ENCODE measurements at regions not wholly inside any gene's neighbourhood (a gene's known extent, or its start where the extent isn't known, plus 50 kb on each side); places are given as distances from the start of the nearest gene placed in this dataset.

- DNase-seq (ENCODE audit: low spot score), result no peak
Observed at GRCh38 chr1:96281491-96281890, 440.1 kb upstream of the PTBP2 start.

- DNase-seq (ENCODE audit: low spot score), result no peak
Observed at GRCh38 chr1:96290033-96290432, 431.6 kb upstream of the PTBP2 start.

DNA sequence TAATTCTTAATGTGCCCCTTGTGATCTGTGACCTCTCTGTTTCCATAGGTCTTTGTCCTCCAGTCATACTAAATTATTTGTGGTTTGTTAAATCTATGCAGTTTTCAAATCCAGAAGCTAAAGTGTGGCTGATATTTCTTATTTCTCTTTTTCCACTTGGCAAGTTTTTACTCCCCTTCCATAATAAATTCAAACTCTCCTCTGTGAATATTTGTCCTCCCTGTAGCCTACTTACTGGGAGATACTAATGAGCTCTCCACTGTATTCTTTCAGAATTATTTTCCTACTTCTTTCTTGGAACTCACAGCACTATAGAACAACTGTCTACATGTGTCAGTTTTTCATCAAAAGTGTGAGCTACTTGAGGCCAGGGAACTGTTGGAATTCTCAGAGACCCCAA lies 430.8 kb upstream of the PTBP2 start:
- DNase-seq (ENCODE audit: low spot score), result no peak

DNA sequence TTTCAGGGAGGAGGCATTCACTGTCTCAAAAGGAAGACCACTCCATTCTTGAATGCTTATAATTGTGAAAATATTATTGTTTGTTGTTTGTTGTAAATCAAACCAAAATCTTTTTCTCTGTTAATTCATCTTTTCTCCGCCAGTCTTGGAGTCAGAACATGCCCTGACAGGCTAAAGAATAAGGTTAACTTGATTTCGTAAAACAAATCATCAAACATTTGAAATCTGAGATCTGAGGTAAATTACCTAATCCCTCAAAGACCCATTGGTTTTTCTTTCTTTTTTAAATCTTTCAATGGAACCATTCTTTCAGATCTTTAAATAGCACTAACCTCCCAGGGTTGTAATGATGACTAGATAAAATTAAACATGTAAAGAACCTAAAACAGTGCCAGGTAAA lies 430.1 kb upstream of the PTBP2 start:
- DNase-seq (ENCODE audit: low spot score), result no peak

- DNase-seq (ENCODE audit: low spot score), result no peak
Observed at GRCh38 chr1:96292141-96292540, 429.4 kb upstream of the PTBP2 start.

- no peak for DNase-seq (ENCODE audit: low spot score)
Observed at GRCh38 chr1:96296991-96297390, 424.6 kb upstream of the PTBP2 start.

- DNase-seq (ENCODE audit: low spot score), result no peak
Observed at GRCh38 chr1:96306809-96307560, 414.6 kb upstream of the PTBP2 start.

- no peak for DNase-seq (ENCODE audit: low spot score)
Observed at GRCh38 chr1:96308314-96308713, 413.3 kb upstream of the PTBP2 start.

DNA sequence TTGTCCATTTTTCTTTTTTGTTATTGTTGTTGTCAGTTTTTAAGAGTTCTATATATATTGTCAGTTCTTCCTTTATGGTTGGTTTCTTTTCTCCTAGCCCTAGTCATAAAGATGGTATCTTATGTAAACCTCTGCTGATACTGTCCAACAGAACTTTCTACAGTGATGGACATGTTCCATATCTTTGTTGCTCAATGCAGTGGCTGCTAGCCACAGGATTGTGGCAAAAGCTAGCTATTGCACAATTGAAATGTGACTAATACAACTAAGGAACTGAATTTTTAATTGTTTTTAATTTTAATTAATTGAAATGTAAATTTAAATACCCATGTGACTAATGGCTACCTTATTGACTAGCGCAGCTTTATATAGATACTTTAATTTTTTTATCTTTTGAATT lies 411.8 kb upstream of the PTBP2 start:
- peak; percentile 19 for DNase-seq (ENCODE audit: low spot score)

DNA sequence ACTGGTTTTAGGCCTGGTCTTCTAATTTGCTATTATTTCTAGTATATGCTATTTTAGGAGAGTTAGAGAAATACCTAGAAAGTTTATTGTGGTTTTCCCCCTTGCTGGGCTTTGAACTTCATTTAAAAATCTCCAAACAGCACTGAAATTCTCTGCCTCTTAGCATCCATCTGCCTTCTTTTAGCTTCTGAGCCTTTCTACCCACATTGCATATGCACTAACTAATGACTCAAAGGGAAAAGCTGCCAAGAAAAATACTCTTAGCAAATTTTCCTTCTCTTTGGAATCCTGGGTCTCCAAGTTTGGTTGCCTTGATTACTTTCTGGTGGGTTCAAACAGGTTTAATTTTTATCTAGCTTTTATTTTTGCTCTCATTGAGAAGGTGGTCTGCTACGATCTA lies 408.4 kb upstream of the PTBP2 start:
- no peak for DNase-seq (ENCODE audit: low spot score)

- no peak for DNase-seq (ENCODE audit: low spot score)
Observed at GRCh38 chr1:96329121-96329520, 392.5 kb upstream of the PTBP2 start.

DNA sequence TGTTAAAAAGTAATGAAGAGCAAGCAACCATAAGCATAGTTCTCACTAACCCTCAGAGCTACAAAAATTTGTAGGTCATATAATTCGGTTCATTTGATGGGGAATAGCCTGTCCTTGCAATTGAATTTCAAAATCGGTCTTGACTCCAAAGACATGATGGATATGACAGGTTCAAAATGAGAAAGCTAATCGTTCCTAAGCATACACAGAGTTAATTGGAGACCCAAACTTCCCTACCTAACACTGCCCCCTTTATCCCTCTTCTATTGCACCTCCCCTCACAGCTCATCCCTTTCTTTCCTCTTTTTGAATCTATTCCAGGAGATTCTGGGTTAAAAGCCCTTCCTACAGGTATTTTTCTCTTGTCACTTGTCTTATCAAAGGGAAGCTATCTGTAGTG lies 390.0 kb upstream of the PTBP2 start:
- no peak for DNase-seq (ENCODE audit: low spot score)

GRCh38 chr1:96333522-96334235 lies 387.9 kb upstream of the PTBP2 start:
- DNase-seq (ENCODE audit: low spot score), result no peak

DNA sequence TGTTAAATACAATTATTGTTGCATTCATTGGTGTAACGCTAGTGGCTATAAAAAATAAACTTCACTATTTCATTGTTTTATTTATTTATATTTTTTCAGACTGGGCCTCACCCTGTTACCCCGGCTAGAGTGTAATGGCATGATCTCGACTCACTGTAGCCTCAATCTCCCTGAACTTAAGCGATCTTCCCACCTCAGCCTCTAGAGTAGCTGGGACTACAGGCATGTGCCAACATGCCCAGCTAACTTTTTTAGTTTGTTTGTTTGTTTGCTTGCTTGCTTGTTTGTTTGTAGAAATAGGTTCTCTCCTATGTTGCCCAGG lies 387.4 kb upstream of the PTBP2 start:
- no peak for DNase-seq (ENCODE audit: low spot score)

- DNase-seq (ENCODE audit: low spot score), result no peak
Observed at GRCh38 chr1:96338622-96339021, 383.0 kb upstream of the PTBP2 start.

DNA sequence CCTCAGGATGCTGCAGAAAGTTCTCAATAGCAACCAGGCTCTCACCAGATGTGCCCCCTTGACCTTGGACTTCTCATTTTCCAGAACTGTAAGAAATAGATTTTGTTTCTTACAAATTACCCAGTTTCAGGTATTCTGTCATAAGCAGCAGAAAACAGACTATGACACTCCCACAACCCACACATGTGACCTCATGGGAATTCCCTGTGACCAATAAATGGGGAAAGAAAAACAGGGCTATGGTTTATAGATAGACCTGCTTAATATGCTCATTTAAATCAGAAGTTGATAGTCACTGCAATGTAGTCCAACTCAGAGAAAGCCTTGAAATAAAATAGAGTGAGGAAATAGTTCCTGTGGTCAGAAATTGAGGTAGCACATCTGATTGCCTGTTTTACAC lies 380.9 kb upstream of the PTBP2 start:
- DNase-seq (ENCODE audit: low spot score), result no peak

- DNase-seq (ENCODE audit: low spot score), result peak; percentile 22
Observed at GRCh38 chr1:96346719-96347118, 374.9 kb upstream of the PTBP2 start.

GRCh38 chr1:96349896-96350295 lies 371.7 kb upstream of the PTBP2 start:
- DNase-seq (ENCODE audit: low spot score), result no peak

GRCh38 chr1:96352733-96353132 lies 368.9 kb upstream of the PTBP2 start:
- no peak for DNase-seq (ENCODE audit: low spot score)

DNA sequence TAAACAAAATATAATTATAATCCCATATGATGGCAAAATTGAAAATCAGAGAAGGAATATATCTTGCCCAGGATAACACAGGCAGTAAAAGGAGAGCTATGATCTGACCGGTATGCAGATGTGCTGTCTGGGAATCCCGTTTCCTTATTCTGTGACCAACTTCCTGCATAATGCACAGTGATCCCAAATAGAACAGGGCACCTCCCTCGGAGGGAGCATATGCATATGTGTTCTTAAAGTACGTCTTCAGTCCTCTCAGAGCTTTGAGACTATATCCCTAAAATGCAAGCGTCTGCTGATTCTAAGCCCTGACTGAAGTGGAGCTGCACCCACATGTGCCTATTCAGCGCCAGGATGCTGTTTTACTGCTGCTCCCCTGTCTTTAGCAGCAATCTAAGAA lies 366.1 kb upstream of the PTBP2 start:
- DNase-seq (ENCODE audit: low spot score), result no peak

- no peak for DNase-seq (ENCODE audit: low spot score)
Observed at GRCh38 chr1:96355961-96356360, 365.6 kb upstream of the PTBP2 start.

DNA sequence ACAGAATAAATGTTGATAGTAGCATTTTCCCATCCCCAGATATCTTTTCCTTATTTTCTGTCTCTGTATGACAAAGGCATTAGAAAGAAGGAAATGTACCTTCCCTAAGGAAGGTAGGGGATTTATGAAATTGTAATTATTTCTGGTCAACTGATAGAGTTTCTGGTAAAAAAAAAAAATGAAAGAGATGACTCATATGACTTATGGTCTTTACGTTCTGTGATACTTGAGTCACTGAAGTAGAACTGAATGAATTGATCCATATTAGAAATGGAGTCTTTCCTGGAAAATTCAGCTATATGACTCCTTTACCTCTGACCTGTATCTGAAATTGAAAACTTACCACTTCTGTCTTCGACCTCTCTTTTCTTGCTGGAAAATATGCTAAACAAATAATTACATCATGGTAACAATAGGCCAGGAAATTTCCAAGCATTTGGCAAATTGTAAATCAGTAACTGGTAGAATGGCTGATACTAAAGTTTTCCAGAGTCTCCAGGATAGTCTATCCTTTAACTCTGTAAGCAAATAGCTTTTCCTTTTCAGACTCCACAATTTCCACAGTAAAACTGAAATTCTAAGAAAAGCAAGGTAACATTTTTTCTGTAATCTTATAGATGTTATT lies 364.3 kb upstream of the PTBP2 start:
- no peak for DNase-seq (ENCODE audit: low spot score)

GRCh38 chr1:96358057-96358456 lies 363.5 kb upstream of the PTBP2 start:
- no peak for DNase-seq (ENCODE audit: low spot score)
